HL-60 (cell line): ENCODE measurements at regions not wholly inside any gene's neighbourhood (a gene's known extent, or its start where the extent isn't known, plus 50 kb on each side); places are given as distances from the start of the nearest gene placed in this dataset.

Experiments used
- CTCF ChIP-seq: IDR thresholded peaks from one replicate; pipeline ENCODE4 v1.5.1; 2011; ENCODE audit warnings: low read length, control low read depth, inconsistent platforms; ENCODE audit not compliant: insufficient read depth
- GABPA ChIP-seq: IDR thresholded peaks from 2 replicates; pipeline ENCODE4 v1.6.1; 2012; ENCODE audit warnings: low read depth
- POLR2AphosphoS5 ChIP-seq: IDR thresholded peaks from 2 replicates; pipeline ENCODE4 v1.6.1; 2012; ENCODE audit warnings: low read depth
- SPI1 ChIP-seq: IDR thresholded peaks from 2 replicates; pipeline ENCODE4 v1.6.1; 2012; ENCODE audit warnings: low read depth, mild to moderate bottlenecking, borderline replicate concordance
- TF ChIP-seq, protein P1 (sequence below): IDR thresholded peaks from 2 replicates; pipeline ENCODE4 v1.6.1; 2012; ENCODE audit warnings: low read depth; ENCODE audit not compliant: insufficient replicate concordance

DNA sequence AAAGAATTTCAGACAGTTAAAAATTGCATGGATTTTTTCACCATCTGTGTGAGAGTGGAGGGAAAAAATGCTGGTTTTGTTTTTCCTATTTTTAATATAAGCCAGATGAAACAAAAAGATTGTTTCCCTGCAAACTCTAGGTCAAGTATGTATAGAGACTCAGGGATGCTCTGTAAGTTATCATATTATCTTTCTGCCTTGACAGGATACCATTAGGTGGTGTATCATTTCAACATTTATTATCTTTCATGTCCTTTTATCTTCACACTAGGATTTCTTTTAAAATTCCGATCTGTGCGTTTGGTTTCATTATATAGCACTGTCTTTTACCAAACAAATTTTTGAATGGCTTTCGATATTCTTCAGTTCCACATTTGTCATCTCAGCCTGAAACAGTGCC lies 225.3 kb downstream of the EN1 start:
- TF ChIP-seq POLR2AphosphoS5 = no peak
- TF ChIP-seq CTCF = no peak
- TF ChIP-seq GABPA = no peak
- TF ChIP-seq, protein P1, sequence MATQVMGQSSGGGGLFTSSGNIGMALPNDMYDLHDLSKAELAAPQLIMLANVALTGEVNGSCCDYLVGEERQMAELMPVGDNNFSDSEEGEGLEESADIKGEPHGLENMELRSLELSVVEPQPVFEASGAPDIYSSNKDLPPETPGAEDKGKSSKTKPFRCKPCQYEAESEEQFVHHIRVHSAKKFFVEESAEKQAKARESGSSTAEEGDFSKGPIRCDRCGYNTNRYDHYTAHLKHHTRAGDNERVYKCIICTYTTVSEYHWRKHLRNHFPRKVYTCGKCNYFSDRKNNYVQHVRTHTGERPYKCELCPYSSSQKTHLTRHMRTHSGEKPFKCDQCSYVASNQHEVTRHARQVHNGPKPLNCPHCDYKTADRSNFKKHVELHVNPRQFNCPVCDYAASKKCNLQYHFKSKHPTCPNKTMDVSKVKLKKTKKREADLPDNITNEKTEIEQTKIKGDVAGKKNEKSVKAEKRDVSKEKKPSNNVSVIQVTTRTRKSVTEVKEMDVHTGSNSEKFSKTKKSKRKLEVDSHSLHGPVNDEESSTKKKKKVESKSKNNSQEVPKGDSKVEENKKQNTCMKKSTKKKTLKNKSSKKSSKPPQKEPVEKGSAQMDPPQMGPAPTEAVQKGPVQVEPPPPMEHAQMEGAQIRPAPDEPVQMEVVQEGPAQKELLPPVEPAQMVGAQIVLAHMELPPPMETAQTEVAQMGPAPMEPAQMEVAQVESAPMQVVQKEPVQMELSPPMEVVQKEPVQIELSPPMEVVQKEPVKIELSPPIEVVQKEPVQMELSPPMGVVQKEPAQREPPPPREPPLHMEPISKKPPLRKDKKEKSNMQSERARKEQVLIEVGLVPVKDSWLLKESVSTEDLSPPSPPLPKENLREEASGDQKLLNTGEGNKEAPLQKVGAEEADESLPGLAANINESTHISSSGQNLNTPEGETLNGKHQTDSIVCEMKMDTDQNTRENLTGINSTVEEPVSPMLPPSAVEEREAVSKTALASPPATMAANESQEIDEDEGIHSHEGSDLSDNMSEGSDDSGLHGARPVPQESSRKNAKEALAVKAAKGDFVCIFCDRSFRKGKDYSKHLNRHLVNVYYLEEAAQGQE = no peak
- TF ChIP-seq SPI1 = no peak
